Superior temporal gyrus (tissue), 1 donor: ENCODE measurements at regions not wholly inside any gene's neighbourhood (a gene's known extent, or its start where the extent isn't known, plus 50 kb on each side); places are given as distances from the start of the nearest gene placed in this dataset.

Experiments
- DNase-seq: peaks from one replicate; pipeline ENCODE4 v3.0.0-alpha.2; 2016; ENCODE audit errors: extremely low spot score

DNA sequence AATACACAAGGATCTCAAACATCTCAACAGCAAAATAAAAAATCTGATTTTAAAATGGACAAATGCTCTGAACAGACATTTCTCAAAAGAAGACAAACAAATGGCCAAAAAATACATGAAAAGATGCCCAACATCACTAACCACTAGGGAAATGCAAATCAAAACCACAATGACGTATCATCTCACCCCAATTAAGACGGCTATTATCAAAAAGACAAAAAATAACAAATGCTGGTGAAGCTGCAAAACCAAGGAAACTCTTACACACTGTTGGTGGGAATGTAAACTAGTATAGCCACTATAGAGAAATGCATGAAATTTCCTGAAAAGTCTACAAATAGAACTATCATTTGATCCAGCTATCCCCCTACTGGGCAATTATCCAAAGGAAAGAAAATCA lies 145.0 kb downstream of the BTG1 start:
- no peak for DNase-seq

DNA sequence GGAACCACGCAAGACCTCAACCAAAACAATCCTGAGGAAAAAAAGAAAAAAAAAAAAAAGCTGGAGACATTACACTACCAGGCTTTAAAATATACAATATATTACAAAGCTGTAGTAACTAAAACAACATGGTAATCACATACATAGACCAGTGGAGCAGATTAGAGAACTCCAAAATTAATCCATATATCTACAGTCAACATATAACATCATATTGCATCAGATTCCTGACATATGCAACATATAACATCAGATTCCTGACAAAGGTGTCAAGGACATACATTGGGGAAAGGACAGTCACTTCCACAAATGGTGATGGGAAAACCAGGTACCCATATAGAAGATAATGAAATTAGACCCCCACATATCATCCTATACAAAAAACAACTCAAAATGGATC lies 145.8 kb downstream of the BTG1 start:
- DNase-seq = no peak

DNA sequence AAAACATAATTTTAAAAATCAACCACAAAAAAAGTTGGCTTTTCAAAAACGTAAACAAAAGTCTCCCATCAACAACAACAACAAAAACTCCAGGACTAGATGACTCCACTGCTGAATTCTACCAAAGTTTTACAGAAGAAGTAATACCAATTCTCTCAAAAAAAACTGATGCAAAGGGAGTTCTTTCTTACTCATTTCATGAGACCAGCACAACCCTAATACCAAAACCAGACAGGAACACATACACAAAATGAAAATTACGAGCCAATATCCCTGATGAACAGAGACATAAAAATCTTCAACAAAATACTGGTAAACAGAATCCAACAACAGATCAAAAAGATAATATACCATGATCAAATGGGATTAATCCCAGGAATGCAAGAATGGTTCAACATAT lies 147.3 kb downstream of the BTG1 start:
- DNase-seq = no peak

DNA sequence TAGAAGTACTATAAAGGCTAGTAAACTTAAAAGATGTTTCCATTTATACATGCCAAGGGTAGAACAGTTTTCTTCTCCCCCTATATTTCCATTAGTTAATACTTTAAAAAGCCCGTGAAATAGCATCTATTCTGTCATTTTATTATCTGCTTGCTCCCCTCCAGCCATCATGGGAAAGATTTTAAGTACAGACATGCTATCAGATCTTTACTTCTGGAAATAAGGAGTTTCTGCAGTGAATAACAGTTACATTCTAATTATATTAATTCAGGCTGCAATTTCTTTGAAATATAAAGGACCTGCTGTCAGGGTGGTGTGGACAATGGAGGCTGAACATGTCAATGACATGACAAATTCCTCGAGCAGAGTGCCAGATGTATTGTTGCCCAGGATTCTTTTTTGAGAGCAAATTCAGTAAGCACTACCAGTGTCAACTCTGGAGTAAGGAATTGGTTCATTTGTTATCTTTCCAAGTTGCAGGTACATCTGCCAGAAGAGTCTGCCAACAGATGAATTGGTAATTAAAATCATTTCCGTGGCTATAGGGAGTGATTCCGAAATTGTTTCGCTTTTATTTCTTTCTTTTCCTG lies 151.3 kb downstream of the BTG1 start:
- DNase-seq = no peak

DNA sequence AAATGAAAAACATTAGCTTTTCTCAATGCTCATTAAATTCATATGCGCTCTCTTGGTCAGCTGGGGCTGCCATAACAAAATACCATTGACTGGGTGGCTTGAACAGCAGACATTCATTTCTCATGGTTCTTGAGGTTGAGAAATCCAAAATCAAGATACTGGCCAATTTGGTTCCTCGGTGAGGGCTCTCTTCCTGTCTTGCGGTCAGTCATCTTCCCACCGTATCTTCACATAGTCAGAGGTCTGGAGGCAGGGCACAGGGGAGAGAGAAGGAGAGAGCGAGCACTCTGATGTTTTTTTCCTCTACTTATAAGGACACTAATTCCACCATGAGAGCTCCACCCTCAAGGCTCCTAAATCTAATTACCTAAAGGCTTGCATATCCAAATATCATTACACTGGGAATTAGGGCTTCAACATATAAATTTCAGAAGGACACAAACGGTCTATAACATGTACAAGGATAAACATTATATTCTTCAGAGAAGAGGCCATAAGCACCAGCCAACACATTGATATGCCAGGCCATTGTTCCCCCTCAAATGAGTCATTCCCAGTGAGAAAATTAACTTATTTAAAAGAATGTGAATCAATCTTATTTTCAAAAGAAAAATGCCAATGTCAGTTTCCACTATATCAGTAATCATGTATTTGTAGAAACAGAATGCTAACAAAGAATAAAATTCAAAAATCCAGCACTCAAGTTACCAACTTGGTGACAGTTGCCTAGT lies 152.2 kb downstream of the BTG1 start:
- DNase-seq = no peak

DNA sequence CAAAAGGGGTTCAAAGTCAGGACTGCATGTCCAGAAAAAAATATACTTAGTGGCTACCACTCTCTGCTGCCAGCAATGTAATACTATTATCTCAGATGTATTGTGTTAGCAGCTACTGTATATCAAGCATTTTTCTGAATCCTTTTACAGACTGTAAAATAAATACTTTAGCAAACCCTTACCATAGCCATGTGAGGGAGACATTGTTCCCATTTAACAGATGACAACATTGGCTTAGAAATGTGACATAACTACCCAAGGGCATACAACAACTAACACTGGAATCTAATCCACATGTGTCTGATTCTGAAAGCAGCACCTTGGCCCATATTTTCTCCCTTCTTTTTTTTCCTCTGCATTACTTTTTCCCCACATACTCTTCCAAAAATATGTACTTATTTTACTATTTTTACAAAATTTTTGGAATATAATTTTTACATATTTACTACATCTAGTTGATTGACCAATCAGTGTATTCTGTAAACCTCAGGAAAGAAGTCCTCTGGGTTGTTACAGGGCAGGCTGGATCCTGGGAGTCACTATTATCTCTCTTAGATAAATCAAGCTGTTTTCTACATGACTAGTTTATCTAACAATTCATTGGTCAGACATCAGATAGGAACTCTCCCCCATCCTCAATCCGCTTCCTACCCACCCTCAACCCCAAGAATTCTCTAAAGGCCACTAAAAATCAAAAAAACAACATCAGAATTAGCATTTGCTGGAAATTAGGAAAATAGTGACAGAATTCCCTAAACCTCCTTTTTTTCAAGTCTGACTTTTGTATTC lies 154.1 kb downstream of the BTG1 start:
- no peak for DNase-seq

DNA sequence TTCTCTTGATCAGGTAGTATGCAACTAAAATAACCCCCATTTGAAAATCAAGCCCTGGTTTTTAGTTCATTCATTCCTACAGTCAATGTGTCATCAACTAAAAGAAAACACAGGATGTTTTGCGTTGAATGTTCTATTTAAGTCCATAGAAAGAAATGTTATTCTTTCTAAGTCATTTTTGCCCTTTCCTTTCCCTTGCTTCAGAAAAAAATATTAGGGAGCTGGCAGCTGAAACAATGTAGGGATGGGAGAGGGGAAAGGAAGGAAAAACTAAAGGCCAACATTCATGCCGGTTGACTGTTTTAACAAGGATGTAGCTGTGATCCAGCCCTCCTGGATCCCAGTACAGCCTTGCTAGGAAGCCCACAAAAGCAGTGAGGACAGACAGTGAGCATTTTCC lies 155.1 kb downstream of the BTG1 start:
- DNase-seq = no peak

DNA sequence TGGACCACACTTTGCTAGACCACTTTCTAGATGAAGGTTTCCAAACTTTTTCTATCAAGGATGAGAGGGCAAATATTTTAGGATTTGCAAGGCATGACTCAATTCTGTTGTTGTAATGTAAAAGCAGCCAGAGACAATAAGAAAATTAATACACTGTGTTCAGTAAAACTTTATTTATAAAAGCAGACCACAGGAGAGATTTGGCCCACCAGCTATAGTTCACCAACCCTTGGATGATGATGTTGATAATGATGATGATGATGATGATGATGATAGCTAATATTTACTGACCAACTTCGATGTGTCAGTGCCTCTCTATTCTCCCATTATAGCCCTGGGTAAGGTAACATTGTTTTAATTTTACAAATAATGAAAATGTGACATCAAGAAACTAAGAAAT lies 156.5 kb downstream of the BTG1 start:
- DNase-seq = no peak

DNA sequence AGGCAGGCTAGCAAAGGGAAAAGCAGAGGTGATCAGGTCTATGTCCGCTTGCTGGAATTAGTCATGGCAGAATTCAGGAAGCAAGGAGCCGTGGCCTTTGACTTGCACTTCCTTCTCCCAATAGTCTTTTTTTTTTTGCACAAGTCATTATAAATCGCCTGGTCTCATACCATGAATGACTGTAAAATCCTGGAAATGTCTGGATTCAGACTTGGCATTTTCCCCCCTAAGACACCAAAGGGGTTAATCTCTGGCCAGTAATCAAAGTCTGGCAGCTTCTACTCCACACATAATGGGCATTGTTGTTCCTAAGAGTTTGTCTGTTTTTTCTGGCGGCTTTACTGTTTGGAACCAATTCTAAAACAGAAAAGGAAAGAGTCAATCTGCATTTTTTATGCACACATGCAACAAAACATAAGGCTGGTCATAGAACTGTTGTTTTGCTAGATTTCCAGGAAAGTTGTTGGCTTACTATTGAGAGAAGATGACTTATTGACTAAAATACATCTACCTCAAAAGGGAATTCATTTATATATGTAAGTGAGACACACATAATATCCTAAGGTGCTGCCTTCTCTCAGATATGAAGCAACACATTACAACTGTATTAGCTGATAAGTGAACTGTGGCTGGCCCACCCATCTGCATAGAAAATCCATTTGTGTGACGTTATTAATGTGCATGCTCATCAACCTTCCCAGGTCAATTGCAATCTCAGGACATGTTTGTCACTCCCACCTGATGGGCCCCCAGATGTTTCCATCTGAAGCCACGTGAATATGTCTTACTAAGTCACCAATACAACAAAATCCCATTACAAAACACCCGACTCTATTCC lies 157.3 kb downstream of the BTG1 start:
- DNase-seq = peak; percentile 57

DNA sequence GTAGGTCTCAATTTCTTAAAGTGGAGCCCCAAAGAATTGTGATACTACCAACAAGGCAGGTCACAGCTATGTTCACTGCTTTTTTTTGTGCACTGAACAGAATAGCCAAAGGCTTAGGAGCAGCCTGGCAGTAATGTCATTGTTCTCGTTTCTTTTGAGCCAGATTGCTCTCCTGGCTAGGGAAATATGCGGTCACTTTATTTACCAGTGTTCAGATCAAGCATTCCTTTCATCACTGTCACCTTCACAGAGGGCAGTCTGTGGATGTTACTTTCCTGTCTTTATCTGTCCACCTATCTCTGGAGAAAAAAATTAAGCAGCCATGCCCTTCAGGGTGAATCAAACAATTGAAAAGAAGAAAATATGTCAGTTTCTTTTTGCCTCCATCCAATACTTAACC lies 159.6 kb downstream of the BTG1 start:
- no peak for DNase-seq

DNA sequence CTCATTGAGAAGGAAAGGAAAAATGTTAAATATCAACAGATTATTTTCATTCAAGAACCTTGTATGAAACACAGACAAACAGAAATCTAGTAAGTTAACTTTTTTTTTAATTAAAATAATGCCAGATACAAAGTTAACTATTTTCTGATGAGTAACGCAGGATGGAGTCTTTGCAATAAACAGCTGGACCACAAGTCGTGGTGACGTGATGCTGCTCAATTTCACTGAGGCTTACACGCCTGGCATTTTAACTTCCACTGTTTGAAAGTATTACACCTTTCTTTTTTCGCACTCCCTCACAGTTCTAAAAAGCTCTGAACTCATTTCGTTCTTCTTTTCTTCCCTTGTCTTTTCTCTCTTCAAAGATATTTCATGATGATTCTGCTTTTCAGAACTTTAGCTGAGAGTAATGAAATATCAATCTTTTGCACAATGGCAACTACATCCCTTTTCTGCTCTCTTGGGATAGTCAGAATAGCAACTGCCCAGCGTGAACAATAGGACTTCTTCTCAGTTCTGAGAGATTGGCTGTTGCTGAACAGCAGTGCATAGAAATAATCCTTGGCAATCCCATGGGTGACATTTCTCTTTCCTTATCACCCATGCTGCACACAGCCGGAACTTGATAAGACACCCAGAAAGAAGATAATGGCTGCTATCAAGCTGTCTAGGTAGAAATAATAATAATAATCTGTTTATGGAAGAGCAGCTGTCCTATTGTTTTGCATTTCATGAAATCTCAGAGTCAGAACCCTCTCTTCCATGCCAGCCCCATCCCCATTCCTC lies 160.5 kb downstream of the BTG1 start:
- peak; percentile 36 for DNase-seq

DNA sequence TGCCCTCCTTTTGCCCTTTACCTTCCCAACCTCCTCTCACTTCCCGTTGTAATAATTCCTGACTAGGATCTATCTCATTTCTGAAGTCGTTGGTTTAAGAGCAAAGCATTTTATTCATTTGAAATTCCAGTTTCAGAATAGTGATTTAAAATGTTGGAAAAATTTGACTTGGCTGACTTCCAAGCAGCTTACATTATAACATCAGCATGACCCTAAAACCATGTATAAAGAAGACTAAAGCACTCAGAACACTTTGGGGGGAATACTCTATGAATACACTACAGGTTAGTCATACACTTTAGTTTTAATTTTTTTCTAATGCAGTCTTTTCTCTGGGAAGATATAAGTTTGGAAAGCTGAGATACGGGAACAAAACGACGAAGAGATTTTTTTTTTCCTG lies 161.1 kb downstream of the BTG1 start:
- DNase-seq = no peak

DNA sequence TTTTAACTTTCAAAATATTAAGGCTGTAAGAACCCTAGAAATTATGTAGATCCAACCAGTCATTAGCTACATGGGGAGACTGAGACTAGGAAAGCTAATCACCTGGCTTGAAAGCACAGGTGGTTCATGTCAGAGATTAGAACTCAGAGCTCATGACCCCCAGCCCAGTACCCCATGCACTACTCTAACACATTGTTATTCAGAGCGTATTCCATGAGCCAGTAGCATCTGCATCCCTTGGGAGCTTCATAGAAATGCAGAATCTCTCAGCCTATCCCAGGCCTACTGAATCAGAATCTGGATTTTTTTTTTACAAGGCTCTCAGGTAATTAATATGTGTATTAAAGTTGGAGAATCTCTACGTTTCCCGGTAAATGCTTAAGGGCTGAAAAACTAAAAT lies 161.7 kb downstream of the BTG1 start:
- DNase-seq = no peak

DNA sequence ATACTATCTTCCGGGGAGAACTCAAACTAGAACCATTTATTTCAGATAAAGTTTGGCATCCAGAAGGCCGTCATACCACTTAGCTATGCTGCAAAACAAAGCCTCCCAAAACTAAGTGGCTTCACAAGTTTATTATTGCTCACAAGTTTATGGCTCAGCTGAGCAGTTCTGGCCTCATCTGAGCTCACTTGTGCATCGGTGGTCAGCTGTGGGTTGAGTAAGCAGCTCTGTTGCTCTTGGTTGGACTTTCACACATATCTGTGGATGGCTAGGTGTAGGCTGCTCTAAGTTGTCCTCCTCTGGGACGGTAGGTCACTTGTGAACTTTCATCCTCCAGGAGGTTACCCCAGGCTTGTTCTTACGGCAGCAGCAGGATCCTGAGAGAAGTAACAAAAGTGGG lies 162.7 kb downstream of the BTG1 start:
- no peak for DNase-seq

DNA sequence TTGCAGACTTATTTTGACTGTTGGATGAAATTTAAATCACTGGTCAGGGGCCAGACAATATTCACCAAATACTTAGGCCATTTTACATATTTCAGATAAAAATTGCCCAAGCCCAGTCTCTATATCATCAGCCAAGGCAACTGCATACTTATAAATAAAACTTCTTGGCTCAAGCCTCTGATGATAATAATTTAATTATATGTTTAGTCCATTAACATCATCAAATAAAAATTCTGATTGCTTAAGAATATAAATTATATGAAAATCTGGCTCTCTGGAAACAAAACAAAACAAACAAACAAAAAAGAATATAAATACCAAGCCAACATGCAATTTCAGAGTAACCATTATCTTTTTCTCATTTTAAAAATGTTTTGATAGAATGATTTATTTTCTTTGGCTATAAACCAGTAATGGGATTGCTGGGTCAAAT lies 165.2 kb downstream of the BTG1 start:
- DNase-seq = no peak

DNA sequence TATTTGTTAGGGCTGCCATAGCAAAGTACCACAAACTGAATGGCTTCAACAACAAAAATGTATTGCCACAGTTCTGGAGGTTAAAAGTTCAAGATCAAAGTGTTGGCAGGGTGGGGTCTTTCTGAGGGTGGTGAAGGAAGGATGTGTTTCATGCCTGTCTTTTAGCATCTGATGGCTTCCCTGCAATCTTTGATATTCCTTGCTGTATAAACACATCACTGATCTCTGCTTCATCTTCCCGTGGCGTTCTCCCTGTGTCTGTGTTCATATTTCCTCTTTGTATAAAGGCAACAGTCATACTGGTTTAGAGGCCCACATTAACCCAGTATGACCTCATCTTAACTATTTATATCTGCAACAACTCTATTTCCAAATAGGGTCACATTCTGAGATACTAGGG lies 167.5 kb downstream of the BTG1 start:
- no peak for DNase-seq

DNA sequence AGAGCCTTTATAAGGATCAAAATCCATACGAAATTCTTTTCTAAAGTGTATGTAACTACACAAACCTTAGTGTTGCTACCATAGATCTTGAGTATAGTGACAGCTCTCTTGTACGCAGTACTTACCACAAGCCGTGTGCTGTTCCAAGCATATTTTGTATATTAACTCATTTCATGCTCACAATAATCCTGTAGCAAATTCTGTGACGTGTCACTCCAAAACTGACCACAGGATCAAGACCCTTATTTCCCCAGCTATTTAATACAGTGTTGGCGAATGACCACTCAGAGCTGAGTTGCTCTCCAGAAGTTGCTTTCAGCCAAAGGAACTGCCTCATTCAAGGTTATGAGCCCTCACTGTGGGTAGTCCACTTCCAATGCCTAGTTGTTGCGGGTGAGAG lies 169.8 kb downstream of the BTG1 start:
- DNase-seq = no peak

DNA sequence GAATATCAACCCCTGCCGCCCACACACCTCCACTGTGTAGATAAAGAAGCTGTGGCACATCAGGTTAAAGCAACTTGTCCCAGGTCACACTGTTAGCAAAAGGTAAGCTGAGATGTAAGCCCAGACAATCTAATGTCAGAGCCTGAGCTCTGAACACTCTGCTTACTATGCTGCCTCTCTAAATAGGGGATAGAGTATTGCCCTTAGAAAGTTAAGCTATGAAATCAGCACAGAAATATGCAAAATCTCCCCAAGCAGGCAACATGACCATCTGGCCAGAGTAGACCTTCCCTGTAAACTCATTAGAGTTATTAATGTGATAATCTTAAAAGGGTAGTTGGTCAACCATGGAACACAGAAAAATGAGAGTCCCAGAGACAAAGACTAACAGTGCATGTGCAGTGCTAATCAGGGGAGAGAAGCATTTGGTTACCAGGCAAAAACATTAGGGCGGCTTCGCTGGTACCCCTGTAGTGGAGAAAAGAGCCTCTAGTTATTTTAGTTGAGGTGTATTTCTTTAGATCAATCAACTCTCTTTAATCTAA lies 171.0 kb downstream of the BTG1 start:
- DNase-seq = no peak

DNA sequence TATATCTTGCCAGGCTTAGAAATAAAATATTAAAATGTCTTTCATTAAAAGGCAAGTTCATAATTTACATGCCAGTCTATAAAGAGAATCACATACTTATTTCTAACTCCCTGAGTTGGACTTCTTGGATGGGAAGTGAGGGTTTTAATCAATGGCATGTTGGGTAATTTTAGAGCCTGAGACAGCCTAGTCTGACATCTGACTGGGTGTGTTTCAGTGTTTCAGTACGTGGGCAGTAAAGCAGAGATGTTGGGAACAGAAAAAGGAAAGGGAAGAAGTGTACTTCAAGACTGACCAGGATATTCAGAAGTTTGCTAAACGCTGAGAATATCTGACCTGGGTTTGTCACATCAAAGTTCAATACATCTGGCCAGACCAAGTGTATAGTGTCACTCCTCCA lies 171.8 kb downstream of the BTG1 start:
- no peak for DNase-seq

DNA sequence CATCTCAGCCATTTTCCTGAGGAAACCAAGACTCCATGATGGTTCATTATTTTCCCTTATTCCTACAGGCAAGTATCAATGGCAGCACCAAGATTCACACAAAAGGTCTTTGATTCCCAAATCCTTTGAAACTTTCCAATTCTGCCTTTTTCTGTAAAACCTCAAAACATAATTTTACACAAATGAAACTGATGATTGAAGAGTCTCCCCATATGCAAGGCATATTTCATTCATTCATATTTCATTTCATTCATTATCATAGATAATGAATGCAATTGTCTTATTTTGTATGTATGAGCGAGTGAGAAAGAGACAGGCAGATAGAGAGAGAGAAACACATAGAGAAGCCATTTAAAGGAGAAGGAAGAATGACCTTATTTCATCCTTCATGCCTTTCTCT lies 172.8 kb downstream of the BTG1 start:
- DNase-seq = no peak

DNA sequence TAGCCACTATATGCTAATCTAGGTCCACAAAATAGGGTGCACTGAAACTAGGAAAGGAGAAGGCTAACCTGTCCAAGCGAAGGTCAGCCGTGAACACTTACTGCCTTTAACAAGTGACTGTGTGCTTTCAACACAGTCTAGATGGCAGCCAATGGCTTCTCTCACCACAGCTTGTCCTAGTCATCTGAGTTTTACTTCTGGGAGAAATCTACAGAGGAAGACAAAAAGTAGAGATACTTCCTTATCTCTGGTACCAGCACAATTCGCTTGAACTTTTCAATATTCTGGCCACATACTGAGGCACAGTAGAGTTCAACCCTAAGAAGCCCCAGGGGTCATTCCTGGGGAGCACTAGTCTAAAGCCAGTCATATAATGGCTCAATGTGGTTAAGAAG lies 176.9 kb downstream of the BTG1 start:
- no peak for DNase-seq
